ENCODE measurements at regions not wholly inside any gene's neighbourhood (a gene's known extent, or its start where the extent isn't known, plus 50 kb on each side); places are given as distances from the start of the nearest gene placed in this dataset.

DNA sequence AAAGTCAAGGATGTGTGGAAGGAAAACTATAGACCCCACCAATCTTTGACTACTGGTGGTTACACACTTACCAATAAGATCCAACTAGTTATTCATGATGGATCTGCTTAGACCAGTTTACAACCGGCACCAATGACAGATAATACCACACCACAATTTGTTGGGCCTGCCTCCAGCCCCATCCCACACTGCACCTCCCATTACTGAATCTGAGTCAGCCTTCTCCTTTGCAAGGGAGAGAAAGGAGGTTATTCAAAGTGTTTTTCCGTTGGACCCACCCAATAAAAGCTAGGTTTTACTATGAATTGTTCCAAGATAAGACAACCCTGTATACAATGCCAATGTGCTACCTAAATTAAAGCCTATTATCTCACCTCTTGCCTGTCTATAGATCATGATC lies 453.5 kb downstream of the MTRR start:
- Histone ChIP-seq H3K4me1 (ENCODE audit: control insufficient read depth, insufficient read depth, low read length, poor library complexity, severe bottlenecking) (no peaks in the 10 kb centered on the region), H3K9me3 (ENCODE audit: control insufficient read depth, low read length) (no peaks in the 10 kb centered on the region), H3K36me3 (ENCODE audit: control insufficient read depth, insufficient read depth, low read length) (no peaks in the 10 kb centered on the region), H3K27ac (ENCODE audit: insufficient read depth, low read length, poor library complexity, severe bottlenecking) (no peak overlapping the region), H3K4me3 (ENCODE audit: insufficient read depth, low read depth, low read length, poor library complexity, severe bottlenecking) (no peak overlapping the region), H3K27me3 (replicated peaks; ENCODE audit: control insufficient read depth, insufficient read depth, low read length, poor library complexity, severe bottlenecking) (no peaks in the 10 kb centered on the region)
- no peak for DNase-seq

DNA sequence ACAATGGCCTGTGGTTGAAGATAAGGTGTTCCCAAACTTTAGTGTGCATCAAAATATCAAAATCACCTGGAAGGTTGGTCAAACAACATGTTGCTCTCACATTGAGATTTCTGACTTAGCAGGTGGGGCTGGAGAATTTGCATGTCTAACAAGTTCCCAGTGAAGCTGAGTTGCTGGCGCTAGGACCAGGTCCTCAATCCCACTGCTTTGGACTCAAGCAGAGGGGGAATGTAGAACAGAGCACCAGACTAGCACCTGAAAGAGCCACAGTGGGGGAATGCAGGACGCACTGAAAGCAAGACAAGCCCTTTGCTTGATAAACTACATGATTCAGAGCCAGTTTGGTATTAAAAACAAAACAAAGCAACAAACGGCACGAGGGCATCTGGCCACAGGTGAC lies 458.1 kb downstream of the MTRR start:
- Histone ChIP-seq H3K4me1 (ENCODE audit: control insufficient read depth, insufficient read depth, low read length, poor library complexity, severe bottlenecking) (no peaks in the 10 kb centered on the region), H3K27ac (ENCODE audit: insufficient read depth, low read length, poor library complexity, severe bottlenecking) (no peak overlapping the region), H3K27me3 (replicated peaks; ENCODE audit: control insufficient read depth, insufficient read depth, low read length, poor library complexity, severe bottlenecking) (no peaks in the 10 kb centered on the region), H3K9me3 (ENCODE audit: control insufficient read depth, low read length) (no peaks in the 10 kb centered on the region), H3K36me3 (ENCODE audit: control insufficient read depth, insufficient read depth, low read length) (no peaks in the 10 kb centered on the region), H3K4me3 (ENCODE audit: insufficient read depth, low read depth, low read length, poor library complexity, severe bottlenecking) (no peak overlapping the region)
- DNase-seq, result no peak

- Histone ChIP-seq H3K4me1 (ENCODE audit: control insufficient read depth, insufficient read depth, low read length, poor library complexity, severe bottlenecking) (no peaks in the 10 kb centered on the region), H3K36me3 (ENCODE audit: control insufficient read depth, insufficient read depth, low read length) (no peaks in the 10 kb centered on the region), H3K27ac (ENCODE audit: insufficient read depth, low read length, poor library complexity, severe bottlenecking) (no peak overlapping the region), H3K4me3 (ENCODE audit: insufficient read depth, low read depth, low read length, poor library complexity, severe bottlenecking) (no peak overlapping the region), H3K27me3 (replicated peaks; ENCODE audit: control insufficient read depth, insufficient read depth, low read length, poor library complexity, severe bottlenecking) (no peaks in the 10 kb centered on the region), H3K9me3 (ENCODE audit: control insufficient read depth, low read length) (no peaks in the 10 kb centered on the region)
- no peak for DNase-seq
Measured at GRCh38 chr5:8329773-8330172, 460.8 kb downstream of the MTRR start.

GRCh38 chr5:8332666-8333445 lies 463.9 kb downstream of the MTRR start:
- Histone ChIP-seq H3K4me3 (ENCODE audit: insufficient read depth, low read depth, low read length, poor library complexity, severe bottlenecking) (no peak overlapping the region), H3K27me3 (replicated peaks; ENCODE audit: control insufficient read depth, insufficient read depth, low read length, poor library complexity, severe bottlenecking) (no peaks in the 10 kb centered on the region)
- DNase-seq, result no peak

GRCh38 chr5:8333485-8333884 lies 464.5 kb downstream of the MTRR start:
- Histone ChIP-seq H3K4me3 (ENCODE audit: insufficient read depth, low read depth, low read length, poor library complexity, severe bottlenecking) (no peak overlapping the region), H3K27ac (ENCODE audit: insufficient read depth, low read length, poor library complexity, severe bottlenecking) (no peak overlapping the region), H3K9me3 (ENCODE audit: control insufficient read depth, low read length) (no peaks in the 10 kb centered on the region), H3K36me3 (ENCODE audit: control insufficient read depth, insufficient read depth, low read length) (no peaks in the 10 kb centered on the region), H3K4me1 (ENCODE audit: control insufficient read depth, insufficient read depth, low read length, poor library complexity, severe bottlenecking) (no peaks in the 10 kb centered on the region), H3K27me3 (replicated peaks; ENCODE audit: control insufficient read depth, insufficient read depth, low read length, poor library complexity, severe bottlenecking) (no peaks in the 10 kb centered on the region)
- no peak for DNase-seq

More at GRCh38 chr5:8332666-8333445, 463.9 kb downstream of the MTRR start:
- no peaks in the 10 kb centered on the region for H3K4me1 ChIP-seq (ENCODE audit: control insufficient read depth, insufficient read depth, low read length, poor library complexity, severe bottlenecking)
- no peaks in the 10 kb centered on the region for H3K36me3 ChIP-seq (ENCODE audit: control insufficient read depth, insufficient read depth, low read length)
- H3K9me3 ChIP-seq (ENCODE audit: control insufficient read depth, low read length), result no peaks in the 10 kb centered on the region
- no peak overlapping the region for H3K27ac ChIP-seq (ENCODE audit: insufficient read depth, low read length, poor library complexity, severe bottlenecking)

DNA sequence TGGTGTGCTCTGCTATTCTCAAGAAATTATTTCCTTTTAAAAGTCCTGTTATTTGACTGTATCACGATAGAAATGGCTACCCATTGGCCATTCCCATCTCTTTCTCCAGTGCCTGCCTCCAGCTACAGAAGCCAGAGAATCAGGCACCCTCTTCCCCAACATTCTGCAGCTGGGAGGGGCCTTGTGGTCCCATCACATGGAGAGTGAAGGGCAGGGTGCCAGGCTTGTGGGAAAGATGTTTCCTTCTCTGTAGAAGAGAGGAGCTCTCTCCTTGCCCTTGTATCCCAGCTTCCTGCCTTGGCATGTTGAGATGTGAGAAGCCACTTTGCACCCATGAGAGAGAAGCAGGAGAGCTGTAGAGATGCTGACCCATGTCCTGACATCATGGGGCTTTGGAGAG lies 465.0 kb downstream of the MTRR start:
- no peaks in the 10 kb centered on the region for H3K4me1 ChIP-seq (ENCODE audit: control insufficient read depth, insufficient read depth, low read length, poor library complexity, severe bottlenecking)
- H3K4me3 ChIP-seq (ENCODE audit: insufficient read depth, low read depth, low read length, poor library complexity, severe bottlenecking), result no peak overlapping the region
- H3K9me3 ChIP-seq (ENCODE audit: control insufficient read depth, low read length), result no peaks in the 10 kb centered on the region
- DNase-seq, result no peak
- H3K36me3 ChIP-seq (ENCODE audit: control insufficient read depth, insufficient read depth, low read length), result no peaks in the 10 kb centered on the region
- H3K27ac ChIP-seq (ENCODE audit: insufficient read depth, low read length, poor library complexity, severe bottlenecking), result no peak overlapping the region
- H3K27me3 ChIP-seq (replicated peaks; ENCODE audit: control insufficient read depth, insufficient read depth, low read length, poor library complexity, severe bottlenecking), result no peaks in the 10 kb centered on the region

GRCh38 chr5:8340261-8340660 lies 471.3 kb downstream of the MTRR start:
- Histone ChIP-seq H3K4me3 (ENCODE audit: insufficient read depth, low read depth, low read length, poor library complexity, severe bottlenecking) (no peak overlapping the region), H3K4me1 (ENCODE audit: control insufficient read depth, insufficient read depth, low read length, poor library complexity, severe bottlenecking) (no peaks in the 10 kb centered on the region), H3K36me3 (ENCODE audit: control insufficient read depth, insufficient read depth, low read length) (no peaks in the 10 kb centered on the region), H3K27ac (ENCODE audit: insufficient read depth, low read length, poor library complexity, severe bottlenecking) (no peak overlapping the region), H3K27me3 (replicated peaks; ENCODE audit: control insufficient read depth, insufficient read depth, low read length, poor library complexity, severe bottlenecking) (no peaks in the 10 kb centered on the region), H3K9me3 (ENCODE audit: control insufficient read depth, low read length) (no peaks in the 10 kb centered on the region)
- no peak for DNase-seq

DNA sequence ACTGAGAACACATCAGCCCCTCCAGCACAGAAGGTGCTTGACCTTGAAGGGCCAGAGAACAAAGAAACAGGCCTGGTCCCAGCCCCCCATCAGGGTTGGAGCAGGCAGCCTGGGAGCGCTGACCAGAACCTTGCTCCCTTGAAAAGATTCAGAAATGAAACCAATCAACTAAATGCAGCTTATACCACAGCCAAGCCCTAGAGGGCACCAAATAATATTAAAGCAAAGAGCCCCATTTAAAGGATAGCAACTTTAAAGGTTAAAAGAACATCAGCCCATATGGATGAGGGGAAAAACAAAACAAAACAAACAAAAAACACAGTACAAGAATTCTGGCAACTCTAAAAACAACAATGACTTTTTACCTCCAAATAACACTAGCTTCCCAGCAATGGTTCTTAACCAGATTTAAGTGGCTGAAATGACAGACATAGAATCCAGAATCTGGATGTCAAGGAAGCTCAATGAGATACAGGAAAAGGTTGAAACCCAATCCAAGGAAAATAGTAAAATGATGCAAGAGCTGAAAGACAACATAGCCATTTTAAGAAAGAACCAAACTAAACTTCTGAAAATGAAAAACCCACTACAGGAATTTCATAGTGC lies 471.9 kb downstream of the MTRR start:
- Histone ChIP-seq H3K4me1 (ENCODE audit: control insufficient read depth, insufficient read depth, low read length, poor library complexity, severe bottlenecking) (no peaks in the 10 kb centered on the region), H3K27me3 (replicated peaks; ENCODE audit: control insufficient read depth, insufficient read depth, low read length, poor library complexity, severe bottlenecking) (no peaks in the 10 kb centered on the region), H3K4me3 (ENCODE audit: insufficient read depth, low read depth, low read length, poor library complexity, severe bottlenecking) (no peak overlapping the region), H3K36me3 (ENCODE audit: control insufficient read depth, insufficient read depth, low read length) (no peaks in the 10 kb centered on the region), H3K27ac (ENCODE audit: insufficient read depth, low read length, poor library complexity, severe bottlenecking) (no peak overlapping the region), H3K9me3 (ENCODE audit: control insufficient read depth, low read length) (no peaks in the 10 kb centered on the region)
- DNase-seq, result no peak

DNA sequence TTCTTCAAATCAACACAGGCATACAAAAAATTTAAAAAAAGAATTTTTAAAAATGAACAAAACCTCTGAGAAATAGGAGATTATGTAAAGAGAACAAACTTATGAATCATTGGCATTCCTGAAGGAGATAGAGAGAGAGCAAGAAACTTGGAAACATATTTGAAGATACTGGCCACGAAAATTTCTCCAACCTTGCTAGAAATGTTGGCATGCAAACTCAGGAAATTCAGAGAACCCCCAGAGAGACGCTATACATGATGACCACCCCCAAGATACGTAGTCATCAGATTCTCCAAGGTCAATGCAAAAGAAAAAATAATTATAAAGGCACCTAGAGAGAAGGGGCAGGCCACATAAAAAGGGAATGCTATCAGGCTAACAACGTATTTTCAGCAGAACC lies 472.5 kb downstream of the MTRR start:
- no peak overlapping the region for H3K27ac ChIP-seq (ENCODE audit: insufficient read depth, low read length, poor library complexity, severe bottlenecking)
- no peak for DNase-seq
- H3K4me3 ChIP-seq (ENCODE audit: insufficient read depth, low read depth, low read length, poor library complexity, severe bottlenecking), result no peak overlapping the region
- no peaks in the 10 kb centered on the region for H3K4me1 ChIP-seq (ENCODE audit: control insufficient read depth, insufficient read depth, low read length, poor library complexity, severe bottlenecking)
- no peaks in the 10 kb centered on the region for H3K27me3 ChIP-seq (replicated peaks; ENCODE audit: control insufficient read depth, insufficient read depth, low read length, poor library complexity, severe bottlenecking)
- no peaks in the 10 kb centered on the region for H3K9me3 ChIP-seq (ENCODE audit: control insufficient read depth, low read length)
- H3K36me3 ChIP-seq (ENCODE audit: control insufficient read depth, insufficient read depth, low read length), result no peaks in the 10 kb centered on the region

DNA sequence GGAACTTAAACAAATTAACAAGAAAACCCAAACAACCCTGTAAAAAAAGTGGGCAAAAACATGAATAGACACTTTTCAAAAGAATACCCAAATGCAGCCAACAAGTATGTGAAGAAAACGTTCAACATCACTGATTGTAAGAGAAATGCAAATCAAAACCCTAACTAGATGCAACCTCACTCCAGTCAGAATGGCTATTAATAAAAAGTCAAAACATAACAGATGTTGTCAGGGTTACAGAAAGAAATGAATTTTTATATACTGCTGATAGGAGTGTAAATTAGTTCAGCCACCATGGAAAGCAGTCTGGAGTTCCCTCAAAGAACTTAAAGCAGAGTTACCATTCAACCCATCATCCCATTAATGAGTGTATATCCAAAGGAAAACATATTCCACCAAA lies 479.0 kb downstream of the MTRR start:
- Histone ChIP-seq H3K4me1 (ENCODE audit: control insufficient read depth, insufficient read depth, low read length, poor library complexity, severe bottlenecking) (no peaks in the 10 kb centered on the region), H3K4me3 (ENCODE audit: insufficient read depth, low read depth, low read length, poor library complexity, severe bottlenecking) (no peak overlapping the region), H3K27me3 (replicated peaks; ENCODE audit: control insufficient read depth, insufficient read depth, low read length, poor library complexity, severe bottlenecking) (no peaks in the 10 kb centered on the region), H3K9me3 (ENCODE audit: control insufficient read depth, low read length) (no peaks in the 10 kb centered on the region), H3K27ac (ENCODE audit: insufficient read depth, low read length, poor library complexity, severe bottlenecking) (no peak overlapping the region), H3K36me3 (ENCODE audit: control insufficient read depth, insufficient read depth, low read length) (no peaks in the 10 kb centered on the region)
- DNase-seq, result no peak

Measured in effector memory CD4-positive, alpha-beta T cell (primary cell).